ENCODE measurements at regions not wholly inside any gene's neighbourhood (a gene's known extent, or its start where the extent isn't known, plus 50 kb on each side); places are given as distances from the start of the nearest gene placed in this dataset.

- no peaks in the 10 kb centered on the region for H3K36me3 ChIP-seq
- H3K4me3 ChIP-seq = no peak overlapping the region
- no peaks in the 10 kb centered on the region for H3K27me3 ChIP-seq (replicated peaks in 1 of 7)
- intact Hi-C loops (cut with DNase I; ENCODE audit: low total_unique reads) = no loop called here
- TF ChIP-seq CTCF (IDR thresholded peaks at IDR 0.05 in 8 of 11, conservative IDR thresholded peaks at IDR 0.05 in 3 of 11) = no peak
- TF ChIP-seq POLR2A (IDR thresholded peaks at IDR 0.05) = no peak
- TF ChIP-seq POLR2AphosphoS5 (IDR thresholded peaks at IDR 0.05) = no peak
- no peak overlapping the region for H3K27ac ChIP-seq
- DNase-seq = no peak
- H3K9me3 ChIP-seq = peaks cover 0 to 12% (median 7%) of the 10 kb centered on the region in 8 donors
- no peaks in the 10 kb centered on the region for H3K4me1 ChIP-seq
Observed at GRCh38 chr3:29189328-29189727, 91.5 kb upstream of the RBMS3 start.

GRCh38 chr3:29194139-29194538, 86.7 kb upstream of the RBMS3 start:
- Histone ChIP-seq H3K4me1 (no peaks in the 10 kb centered on the region), H3K9me3 (peaks cover 0 to 28% (median 12%) of the 10 kb centered on the region in 8 donors), H3K36me3 (no peaks in the 10 kb centered on the region), H3K27me3 (replicated peaks in 1 of 7) (no peaks in the 10 kb centered on the region), H3K27ac (no peak overlapping the region), H3K4me3 (no peak overlapping the region)
- no peak for TF ChIP-seq POLR2AphosphoS5 (IDR thresholded peaks at IDR 0.05)
- no peak for TF ChIP-seq CTCF (IDR thresholded peaks at IDR 0.05 in 8 of 11, conservative IDR thresholded peaks at IDR 0.05 in 3 of 11)
- TF ChIP-seq POLR2A (IDR thresholded peaks at IDR 0.05) = no peak
- DNase-seq = no peak
- intact Hi-C loops (cut with DNase I; ENCODE audit: low total_unique reads) = no loop called here
- 81 to 95% (median 87%) methylated on average over 1 of the region's 1 CpG for WGBS, 5 donors

- H3K9me3 ChIP-seq = peaks cover 0 to 28% (median 12%) of the 10 kb centered on the region in 8 donors
- no peak for TF ChIP-seq CTCF (IDR thresholded peaks at IDR 0.05 in 8 of 11, conservative IDR thresholded peaks at IDR 0.05 in 3 of 11)
- TF ChIP-seq POLR2AphosphoS5 (IDR thresholded peaks at IDR 0.05) = no peak
- intact Hi-C loops (cut with DNase I; ENCODE audit: low total_unique reads) = no loop called here
- no peaks in the 10 kb centered on the region for H3K4me1 ChIP-seq
- H3K4me3 ChIP-seq = no peak overlapping the region
- 29 to 64% (median 46%) methylated on average over 3 of the region's 3 CpGs for WGBS, 5 donors
- no peaks in the 10 kb centered on the region for H3K36me3 ChIP-seq
- H3K27ac ChIP-seq = no peak overlapping the region
- no peak for DNase-seq
- no peaks in the 10 kb centered on the region for H3K27me3 ChIP-seq (replicated peaks in 1 of 7)
Observed at GRCh38 chr3:29195056-29195455, 85.8 kb upstream of the RBMS3 start.

- no peaks in the 10 kb centered on the region for H3K36me3 ChIP-seq
- TF ChIP-seq POLR2AphosphoS5 (IDR thresholded peaks at IDR 0.05) = no peak
- no peak for TF ChIP-seq POLR2A (IDR thresholded peaks at IDR 0.05)
- no peak for TF ChIP-seq CTCF (IDR thresholded peaks at IDR 0.05 in 8 of 11, conservative IDR thresholded peaks at IDR 0.05 in 3 of 11)
- WGBS, 5 donors = 80 to 96% (median 86%) methylated on average over 1 of the region's 1 CpG
- no peaks in the 10 kb centered on the region for H3K27me3 ChIP-seq (replicated peaks in 1 of 7)
- no peaks in the 10 kb centered on the region for H3K4me1 ChIP-seq
- no peak overlapping the region for H3K27ac ChIP-seq
- intact Hi-C loops (cut with DNase I; ENCODE audit: low total_unique reads) = no loop called here
- no peak overlapping the region for H3K4me3 ChIP-seq
- no peaks in the 10 kb centered on the region for H3K9me3 ChIP-seq
- DNase-seq = no peak
Observed at GRCh38 chr3:29201604-29202003, 79.3 kb upstream of the RBMS3 start.
